LNCAP (cell line): ENCODE measurements at regions not wholly inside any gene's neighbourhood (a gene's known extent, or its start where the extent isn't known, plus 50 kb on each side); places are given as distances from the start of the nearest gene placed in this dataset.

Experiments used
- CTCF ChIP-seq: fragments of 450-650 bp; IDR thresholded peaks from 2 replicates; pipeline ENCODE4 v1.5.1; 2017; ENCODE audit warnings: mild to moderate bottlenecking

GRCh38 chr1:116257836-116258235 lies 115.2 kb upstream of the ATP1A1 start:
- no peak for TF ChIP-seq CTCF

- TF ChIP-seq CTCF: no peak
Measured at GRCh38 chr1:116258668-116259419, 114.2 kb upstream of the ATP1A1 start.

- TF ChIP-seq CTCF: no peak
Measured at GRCh38 chr1:116259663-116260062, 113.4 kb upstream of the ATP1A1 start.

GRCh38 chr1:116260115-116260514 lies 112.9 kb upstream of the ATP1A1 start:
- no peak for TF ChIP-seq CTCF

- TF ChIP-seq CTCF: no peak
Measured at GRCh38 chr1:116260621-116261020, 112.4 kb upstream of the ATP1A1 start.

GRCh38 chr1:116261227-116261626 lies 111.8 kb upstream of the ATP1A1 start:
- no peak for TF ChIP-seq CTCF

GRCh38 chr1:116262207-116262994 lies 110.6 kb upstream of the ATP1A1 start:
- no peak for TF ChIP-seq CTCF
